NT2/D1 (cell line): ENCODE measurements at regions not wholly inside any gene's neighbourhood (a gene's known extent, or its start where the extent isn't known, plus 50 kb on each side); places are given as distances from the start of the nearest gene placed in this dataset.

Experiments used
- SUZ12 ChIP-seq: IDR thresholded peaks from 2 replicates; pipeline ENCODE4 v1.6.1; 2011; ENCODE audit not compliant: insufficient read length, insufficient read depth; ENCODE audit errors: extremely low read depth
- YY1 ChIP-seq: IDR thresholded peaks from 2 replicates; pipeline ENCODE4 v1.6.1; 2011; ENCODE audit not compliant: insufficient read length, insufficient read depth
- ZNF274 ChIP-seq: IDR thresholded peaks from 2 replicates; pipeline ENCODE4 v1.6.1; 2011; ENCODE audit warnings: mild to moderate bottlenecking, low read depth, low read length

GRCh38 chrX:69318651-69319340, 153.5 kb upstream of the PJA1 start:
- TF ChIP-seq ZNF274 (no peak), YY1 (no peak), SUZ12 (no peak)
